ENCODE measurements at regions not wholly inside any gene's neighbourhood (a gene's known extent, or its start where the extent isn't known, plus 50 kb on each side); places are given as distances from the start of the nearest gene placed in this dataset.
A peak's percentile ranks its signal among the peaks of the same experiment; 100 is the strongest.

DNA sequence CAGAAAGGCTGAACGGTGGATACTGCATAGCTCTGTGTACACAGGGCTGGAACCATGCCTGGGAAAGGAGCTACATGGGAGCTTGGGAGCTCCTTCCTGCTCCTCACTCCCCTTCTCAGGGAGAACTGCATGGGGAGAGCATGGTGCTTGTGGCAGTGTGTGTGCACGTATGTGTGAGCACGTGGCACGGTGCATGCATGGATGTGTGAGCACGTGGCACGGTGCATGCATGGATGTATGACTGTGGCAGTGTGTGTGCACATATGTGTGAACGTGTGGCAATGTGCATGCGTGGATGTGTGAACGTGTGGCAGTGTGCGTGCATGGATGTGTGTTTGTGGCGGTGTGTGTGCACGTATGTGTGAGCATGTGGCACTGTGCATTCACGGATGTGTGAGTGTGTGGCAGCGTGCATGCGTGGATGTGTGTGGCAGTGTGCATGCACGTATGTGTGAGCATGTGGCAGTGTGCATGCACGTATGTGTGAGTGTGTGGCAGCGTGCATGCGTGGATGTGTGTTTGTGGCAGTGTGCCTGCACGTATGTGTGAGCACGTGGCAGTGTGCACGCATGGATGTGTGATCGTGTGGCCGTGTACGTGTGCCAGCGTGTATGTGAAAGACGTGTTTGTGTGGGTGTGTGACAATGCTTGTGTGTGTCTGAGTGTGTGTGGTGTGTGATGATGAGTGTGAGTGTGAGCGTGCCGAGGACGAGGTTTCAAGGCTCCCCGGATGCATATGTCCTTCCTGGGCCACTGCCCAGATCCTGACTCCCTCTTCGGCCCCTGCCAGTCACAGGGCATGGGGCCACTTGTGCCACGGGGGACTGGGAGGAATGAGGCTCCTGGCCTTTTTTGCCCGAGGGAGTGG, 52.4 kb upstream of the JPH3 start:
- POLR2A ChIA-PET = no interaction called here
- intact Hi-C loops (cut with micrococcal nuclease; ENCODE audit: unreplicated experiment) = no loop called here
- no peaks in the 10 kb centered on the region for H3K36me3 Mint-ChIP-seq (ENCODE audit: insufficient read depth, unreplicated experiment)
- no peaks in the 10 kb centered on the region for H3K9me3 ChIP-seq
- H3K27me3 ChIP-seq (replicated peaks; ENCODE audit: control insufficient read depth, insufficient read depth, low read length) = no peaks in the 10 kb centered on the region
- TF ChIP-seq, protein P1, sequence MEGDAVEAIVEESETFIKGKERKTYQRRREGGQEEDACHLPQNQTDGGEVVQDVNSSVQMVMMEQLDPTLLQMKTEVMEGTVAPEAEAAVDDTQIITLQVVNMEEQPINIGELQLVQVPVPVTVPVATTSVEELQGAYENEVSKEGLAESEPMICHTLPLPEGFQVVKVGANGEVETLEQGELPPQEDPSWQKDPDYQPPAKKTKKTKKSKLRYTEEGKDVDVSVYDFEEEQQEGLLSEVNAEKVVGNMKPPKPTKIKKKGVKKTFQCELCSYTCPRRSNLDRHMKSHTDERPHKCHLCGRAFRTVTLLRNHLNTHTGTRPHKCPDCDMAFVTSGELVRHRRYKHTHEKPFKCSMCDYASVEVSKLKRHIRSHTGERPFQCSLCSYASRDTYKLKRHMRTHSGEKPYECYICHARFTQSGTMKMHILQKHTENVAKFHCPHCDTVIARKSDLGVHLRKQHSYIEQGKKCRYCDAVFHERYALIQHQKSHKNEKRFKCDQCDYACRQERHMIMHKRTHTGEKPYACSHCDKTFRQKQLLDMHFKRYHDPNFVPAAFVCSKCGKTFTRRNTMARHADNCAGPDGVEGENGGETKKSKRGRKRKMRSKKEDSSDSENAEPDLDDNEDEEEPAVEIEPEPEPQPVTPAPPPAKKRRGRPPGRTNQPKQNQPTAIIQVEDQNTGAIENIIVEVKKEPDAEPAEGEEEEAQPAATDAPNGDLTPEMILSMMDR (IDR thresholded peaks at IDR 0.05; ENCODE audit: insufficient read depth in 1 of 2, low read depth in 1 of 2, low read length in 1 of 2, severe bottlenecking in 1 of 2, unreplicated experiment in 1 of 2) = no peak
- H3K9me3 Mint-ChIP-seq (ENCODE audit: unreplicated experiment) = no peaks in the 10 kb centered on the region
- no peak overlapping the region for H3K4me3 ChIP-seq (ENCODE audit: low read depth, low read length)
- DNase-seq = no peak
- no peaks in the 10 kb centered on the region for H3K4me1 Mint-ChIP-seq (ENCODE audit: low read depth, unreplicated experiment)
- peaks cover 4% of the 10 kb centered on the region for H3K27me3 Mint-ChIP-seq (ENCODE audit: insufficient read depth, unreplicated experiment)
- no TSS peak for BruUV-seq (replicated peaks)
- H3K27ac Mint-ChIP-seq (ENCODE audit: unreplicated experiment) = peak overlapping the region; percentile 8
- H3K4me1 ChIP-seq = 0 out of 2 replicates have a peak, but pooled peaks cover 3% of the 10 kb centered on the region
- H3K4me3 Mint-ChIP-seq (ENCODE audit: unreplicated experiment) = no peak overlapping the region
- H3K36me3 ChIP-seq (ENCODE audit: control insufficient read depth, insufficient read depth, low read length) = no peaks in the 10 kb centered on the region
- CTCF ChIA-PET = interaction anchor here (0.7 kb wide), 1 partner anchor 86 kb away, joined by 4 read pairs; no protein-coding TSS in a partner anchor

DNA sequence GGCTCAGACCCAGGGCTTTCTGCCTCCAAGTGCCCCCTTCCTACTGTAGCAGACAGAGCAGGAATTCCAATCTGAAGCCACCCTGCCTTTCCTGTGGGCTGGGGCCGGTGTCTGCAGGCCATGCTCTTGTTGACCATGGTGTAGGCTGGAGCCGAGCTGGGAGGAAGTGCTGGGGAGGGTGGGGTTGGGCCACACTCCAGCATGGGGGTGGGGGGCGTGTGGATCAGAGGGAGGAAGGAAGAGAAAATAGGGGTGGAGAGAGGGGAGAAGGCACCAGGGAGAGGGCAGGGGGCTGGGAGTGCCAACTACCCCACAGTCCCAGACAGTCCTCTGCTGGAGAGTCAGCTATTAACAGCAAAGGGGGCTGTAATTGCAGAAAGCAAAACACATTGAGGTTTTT, 54.3 kb upstream of the JPH3 start:
- no peaks in the 10 kb centered on the region for H3K36me3 Mint-ChIP-seq (ENCODE audit: insufficient read depth, unreplicated experiment)
- Histone ChIP-seq H3K36me3 (ENCODE audit: control insufficient read depth, insufficient read depth, low read length) (no peaks in the 10 kb centered on the region), H3K4me1 (0 out of 2 replicates have a peak, but pooled peaks cover 3% of the 10 kb centered on the region), H3K4me3 (ENCODE audit: low read depth, low read length) (no peak overlapping the region), H3K27me3 (replicated peaks; ENCODE audit: control insufficient read depth, insufficient read depth, low read length) (no peaks in the 10 kb centered on the region), H3K9me3 (no peaks in the 10 kb centered on the region)
- no peak overlapping the region for H3K27ac Mint-ChIP-seq (ENCODE audit: unreplicated experiment)
- no peaks in the 10 kb centered on the region for H3K4me1 Mint-ChIP-seq (ENCODE audit: low read depth, unreplicated experiment)
- no peak for DNase-seq
- H3K9me3 Mint-ChIP-seq (ENCODE audit: unreplicated experiment) = no peaks in the 10 kb centered on the region
- BruUV-seq (replicated peaks) = no TSS peak
- H3K4me3 Mint-ChIP-seq (ENCODE audit: unreplicated experiment) = no peak overlapping the region
- POLR2A ChIA-PET = no interaction called here
- CTCF ChIA-PET = interaction anchor here (0.6 to 1.1 kb wide), 2 partner anchors 10 to 87 kb away, joined by 3 read pairs; no protein-coding TSS in a partner anchor
- TF ChIP-seq, protein P1 (IDR thresholded peaks at IDR 0.05; ENCODE audit: insufficient read depth in 1 of 2, low read depth in 1 of 2, low read length in 1 of 2, severe bottlenecking in 1 of 2, unreplicated experiment in 1 of 2) = peak in 1 of 2 experiments; percentile 20
- H3K27me3 Mint-ChIP-seq (ENCODE audit: insufficient read depth, unreplicated experiment) = peaks cover 4% of the 10 kb centered on the region
- intact Hi-C loops (cut with micrococcal nuclease; ENCODE audit: unreplicated experiment) = no loop called here

DNA sequence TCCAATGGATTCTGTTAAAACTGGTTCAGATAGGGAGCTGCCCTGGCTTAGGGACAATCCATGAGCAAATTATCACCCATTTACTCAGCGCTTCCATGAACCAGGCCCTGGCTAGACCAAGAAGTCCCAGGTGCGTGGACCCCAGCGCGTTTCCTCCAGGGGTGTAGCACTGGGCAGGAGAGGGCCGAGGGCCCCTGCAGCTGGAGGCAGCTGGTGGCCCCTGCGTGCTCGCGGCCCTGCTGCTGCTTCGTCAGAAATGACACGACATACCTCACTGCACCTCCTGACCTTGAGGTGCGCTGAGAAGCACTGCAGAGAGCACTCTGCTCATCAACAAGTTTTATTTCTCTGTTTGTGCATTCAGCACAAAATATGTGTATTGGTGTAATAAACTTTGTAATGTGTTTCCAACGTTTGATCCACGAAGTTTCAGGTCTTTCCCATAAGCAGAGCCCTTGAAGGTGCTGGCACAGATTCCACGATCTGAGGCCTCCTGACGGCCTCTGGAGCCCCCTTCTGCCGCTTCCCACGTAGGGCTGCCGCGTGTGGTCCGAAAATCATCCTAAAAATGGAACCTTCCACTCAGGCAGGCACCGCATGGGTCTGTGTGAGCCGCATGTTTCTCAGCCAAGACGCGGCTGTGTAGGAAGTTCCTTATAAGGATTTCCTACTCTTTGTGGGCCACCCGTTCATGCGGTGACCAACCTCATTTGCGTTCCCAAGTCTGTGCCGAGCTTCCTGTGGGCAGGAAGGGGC, 50.8 kb upstream of the ZCCHC14 start:
- H3K27ac Mint-ChIP-seq (ENCODE audit: unreplicated experiment) = no peak overlapping the region
- no peaks in the 10 kb centered on the region for H3K36me3 Mint-ChIP-seq (ENCODE audit: insufficient read depth, unreplicated experiment)
- BruUV-seq (replicated peaks) = no TSS peak
- ChIA-PET CTCF (no interaction called here), POLR2A (no interaction called here)
- Histone ChIP-seq H3K9me3 (no peaks in the 10 kb centered on the region), H3K4me3 (ENCODE audit: low read depth, low read length) (no peak overlapping the region), H3K4me1 (peaks cover 3% of the 10 kb centered on the region; the same call in 1 of the 2 replicates), H3K36me3 (ENCODE audit: control insufficient read depth, insufficient read depth, low read length) (no peaks in the 10 kb centered on the region), H3K27me3 (replicated peaks; ENCODE audit: control insufficient read depth, insufficient read depth, low read length) (no peaks in the 10 kb centered on the region)
- H3K9me3 Mint-ChIP-seq (ENCODE audit: unreplicated experiment) = no peaks in the 10 kb centered on the region
- no peaks in the 10 kb centered on the region for H3K27me3 Mint-ChIP-seq (ENCODE audit: insufficient read depth, unreplicated experiment)
- no peak overlapping the region for H3K4me3 Mint-ChIP-seq (ENCODE audit: unreplicated experiment)
- H3K4me1 Mint-ChIP-seq (ENCODE audit: low read depth, unreplicated experiment) = no peaks in the 10 kb centered on the region
- DNase-seq = no peak
- TF ChIP-seq, protein P1 (IDR thresholded peaks at IDR 0.05; ENCODE audit: insufficient read depth in 1 of 2, low read depth in 1 of 2, low read length in 1 of 2, severe bottlenecking in 1 of 2, unreplicated experiment in 1 of 2) = no peak
- intact Hi-C loops (cut with micrococcal nuclease; ENCODE audit: unreplicated experiment) = loop anchor here (2.0 kb wide), 1 partner anchor 83 kb away; no protein-coding TSS in a partner anchor

Measured in Caco-2 (cell line).